ENCODE measurements at regions not wholly inside any gene's neighbourhood (a gene's known extent, or its start where the extent isn't known, plus 50 kb on each side); places are given as distances from the start of the nearest gene placed in this dataset.

DNA sequence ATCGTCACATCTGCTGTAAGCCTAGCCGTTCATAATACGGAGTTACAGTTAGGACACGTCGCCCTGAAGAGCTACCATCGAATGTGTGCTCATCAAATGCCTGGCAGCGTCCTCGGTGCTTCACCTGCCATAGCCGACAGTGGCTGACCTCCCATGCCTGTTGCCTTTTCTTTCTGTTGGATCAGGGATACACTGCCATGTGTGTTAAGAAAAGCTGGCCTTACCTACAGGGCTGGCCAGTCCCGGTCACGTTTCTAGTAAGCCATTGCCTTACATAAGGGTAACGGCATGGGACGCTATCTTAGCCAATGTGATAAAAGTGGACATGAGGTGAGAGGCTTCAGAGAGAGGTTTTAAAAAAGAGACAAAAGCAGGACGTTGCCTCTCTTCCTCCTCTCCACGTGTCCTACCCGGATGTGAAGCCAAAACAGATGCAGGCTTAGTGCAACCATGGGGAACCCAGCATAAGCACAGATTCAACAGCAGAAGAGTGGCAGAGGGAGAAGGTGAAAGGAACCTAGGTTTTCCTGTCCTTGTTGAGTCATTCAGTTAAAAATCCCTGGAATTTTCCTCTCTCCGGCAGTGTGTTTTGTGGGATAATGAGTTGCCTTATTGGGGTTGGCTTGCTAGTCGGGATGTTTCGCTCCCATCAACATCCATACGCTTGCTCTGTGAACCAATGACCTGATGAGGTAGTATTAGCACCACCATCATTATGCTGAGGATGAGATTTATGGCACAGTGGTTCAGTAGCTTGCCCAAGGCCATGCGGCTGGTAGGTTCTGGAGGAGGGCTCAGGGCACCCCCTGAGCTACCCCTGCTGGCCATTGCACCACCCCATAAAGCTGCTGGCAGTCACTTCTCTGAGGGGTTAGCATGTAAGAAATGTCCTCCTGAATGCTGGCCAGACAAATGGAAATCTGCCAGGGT lies 67.4 kb upstream of the B3GAT1 start:
- TF ChIP-seq ZNF791 (tag by site-specific recombination; IDR thresholded peaks at IDR 0.05) (no peak), ZNF514 (tag by site-specific recombination; IDR thresholded peaks at IDR 0.05) (no peak)

Measured in HEK293 (cell line).